ENCODE measurements at regions not wholly inside any gene's neighbourhood (a gene's known extent, or its start where the extent isn't known, plus 50 kb on each side); places are given as distances from the start of the nearest gene placed in this dataset.

DNA sequence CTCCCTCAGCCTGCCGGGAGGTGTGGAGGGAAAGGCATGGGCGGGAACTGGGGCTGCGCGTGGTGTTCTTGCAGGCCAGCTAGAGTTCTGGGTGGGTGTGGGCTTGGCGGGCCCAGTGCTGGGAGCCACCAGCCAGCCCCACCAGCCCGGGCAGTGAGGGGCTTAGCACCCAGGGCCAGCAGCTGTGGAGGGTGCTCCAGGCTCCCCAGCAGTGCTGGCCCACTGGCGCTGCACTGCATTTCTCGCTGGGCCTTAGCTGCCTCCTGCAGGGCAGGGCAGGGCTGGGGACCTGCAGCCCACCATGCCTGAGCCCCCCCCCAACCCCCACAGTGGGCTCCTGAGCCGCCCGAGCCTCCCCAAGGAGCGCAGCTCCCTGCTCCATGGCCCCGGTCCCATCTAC is 304.2 kb downstream of the KCNA4 start:
- TF ChIP-seq, protein P1, sequence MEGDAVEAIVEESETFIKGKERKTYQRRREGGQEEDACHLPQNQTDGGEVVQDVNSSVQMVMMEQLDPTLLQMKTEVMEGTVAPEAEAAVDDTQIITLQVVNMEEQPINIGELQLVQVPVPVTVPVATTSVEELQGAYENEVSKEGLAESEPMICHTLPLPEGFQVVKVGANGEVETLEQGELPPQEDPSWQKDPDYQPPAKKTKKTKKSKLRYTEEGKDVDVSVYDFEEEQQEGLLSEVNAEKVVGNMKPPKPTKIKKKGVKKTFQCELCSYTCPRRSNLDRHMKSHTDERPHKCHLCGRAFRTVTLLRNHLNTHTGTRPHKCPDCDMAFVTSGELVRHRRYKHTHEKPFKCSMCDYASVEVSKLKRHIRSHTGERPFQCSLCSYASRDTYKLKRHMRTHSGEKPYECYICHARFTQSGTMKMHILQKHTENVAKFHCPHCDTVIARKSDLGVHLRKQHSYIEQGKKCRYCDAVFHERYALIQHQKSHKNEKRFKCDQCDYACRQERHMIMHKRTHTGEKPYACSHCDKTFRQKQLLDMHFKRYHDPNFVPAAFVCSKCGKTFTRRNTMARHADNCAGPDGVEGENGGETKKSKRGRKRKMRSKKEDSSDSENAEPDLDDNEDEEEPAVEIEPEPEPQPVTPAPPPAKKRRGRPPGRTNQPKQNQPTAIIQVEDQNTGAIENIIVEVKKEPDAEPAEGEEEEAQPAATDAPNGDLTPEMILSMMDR (IDR thresholded peaks at IDR 0.05; ENCODE audit: insufficient read depth, low read depth, low read length) = no peak
- TF ChIP-seq EZH2 (IDR thresholded peaks at IDR 0.05; ENCODE audit: insufficient read depth, low read length) = no peak
